HG03378 (cell line): ENCODE measurements at regions not wholly inside any gene's neighbourhood (a gene's known extent, or its start where the extent isn't known, plus 50 kb on each side); places are given as distances from the start of the nearest gene placed in this dataset.

ENCODE experiments used
- ATAC-seq: cut with Tn5 transposase; IDR thresholded peaks from one replicate; pipeline ENCODE4 v1.9.1; 2021; ENCODE audit warnings: mild to moderate bottlenecking, moderate library complexity; ENCODE audit not compliant: unreplicated experiment

DNA sequence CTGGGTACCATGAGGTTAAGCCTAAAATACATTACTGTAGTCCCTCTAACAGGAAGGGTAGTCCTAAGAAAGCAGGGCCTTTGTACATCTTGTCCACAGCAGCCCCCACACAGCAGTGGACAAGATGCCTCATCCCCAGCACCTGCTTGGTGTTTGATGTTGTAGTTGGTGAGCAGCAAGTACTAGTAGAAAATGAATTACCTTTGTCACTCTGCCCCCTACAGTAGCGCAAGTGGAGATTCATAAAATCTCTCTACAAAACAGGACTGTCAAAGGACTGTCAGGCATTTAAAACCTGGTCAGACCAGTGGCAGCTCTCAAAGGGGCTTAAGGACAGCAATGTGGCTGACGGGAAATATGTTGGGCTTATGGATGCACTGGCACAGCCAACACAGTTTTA is 122.5 kb downstream of the TMEM174 start:
- ATAC-seq, result no peak

GRCh38 chr5:73292816-73293459 is 119.9 kb downstream of the TMEM174 start:
- ATAC-seq, result no peak

DNA sequence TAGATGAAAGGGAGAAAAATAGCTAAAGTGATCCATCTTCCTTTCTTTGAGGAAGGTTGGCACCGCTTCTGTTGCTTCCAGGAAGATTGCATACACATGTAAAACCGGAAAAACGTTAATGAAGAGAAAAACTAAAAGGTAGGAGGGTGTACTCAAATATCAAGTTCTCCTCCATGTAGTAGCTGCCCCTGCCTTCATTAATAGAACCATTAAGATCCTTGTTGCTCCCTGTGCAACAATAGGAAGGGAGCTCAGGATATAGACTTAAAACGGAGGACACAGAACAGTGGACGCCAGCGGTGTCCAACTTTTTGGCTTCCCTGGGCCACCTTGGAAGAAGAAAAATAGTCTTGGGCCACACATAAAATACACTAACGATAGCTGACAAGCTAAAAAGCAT is 118.9 kb downstream of the TMEM174 start:
- no peak for ATAC-seq

GRCh38 chr5:73290242-73290641 is 117.2 kb downstream of the TMEM174 start:
- no peak for ATAC-seq

- ATAC-seq, result no peak
Measured at GRCh38 chr5:73288803-73289720, 116.1 kb downstream of the TMEM174 start.

- ATAC-seq, result no peak
Measured at GRCh38 chr5:73286896-73287295, 113.9 kb downstream of the TMEM174 start.

- no peak for ATAC-seq
Measured at GRCh38 chr5:73284985-73285384, 112.0 kb downstream of the TMEM174 start.

- no peak for ATAC-seq
Measured at GRCh38 chr5:73284220-73284795, 111.3 kb downstream of the TMEM174 start.

GRCh38 chr5:73282923-73283322 is 109.9 kb downstream of the TMEM174 start:
- no peak for ATAC-seq

GRCh38 chr5:73282383-73282782 is 109.4 kb downstream of the TMEM174 start:
- no peak for ATAC-seq

DNA sequence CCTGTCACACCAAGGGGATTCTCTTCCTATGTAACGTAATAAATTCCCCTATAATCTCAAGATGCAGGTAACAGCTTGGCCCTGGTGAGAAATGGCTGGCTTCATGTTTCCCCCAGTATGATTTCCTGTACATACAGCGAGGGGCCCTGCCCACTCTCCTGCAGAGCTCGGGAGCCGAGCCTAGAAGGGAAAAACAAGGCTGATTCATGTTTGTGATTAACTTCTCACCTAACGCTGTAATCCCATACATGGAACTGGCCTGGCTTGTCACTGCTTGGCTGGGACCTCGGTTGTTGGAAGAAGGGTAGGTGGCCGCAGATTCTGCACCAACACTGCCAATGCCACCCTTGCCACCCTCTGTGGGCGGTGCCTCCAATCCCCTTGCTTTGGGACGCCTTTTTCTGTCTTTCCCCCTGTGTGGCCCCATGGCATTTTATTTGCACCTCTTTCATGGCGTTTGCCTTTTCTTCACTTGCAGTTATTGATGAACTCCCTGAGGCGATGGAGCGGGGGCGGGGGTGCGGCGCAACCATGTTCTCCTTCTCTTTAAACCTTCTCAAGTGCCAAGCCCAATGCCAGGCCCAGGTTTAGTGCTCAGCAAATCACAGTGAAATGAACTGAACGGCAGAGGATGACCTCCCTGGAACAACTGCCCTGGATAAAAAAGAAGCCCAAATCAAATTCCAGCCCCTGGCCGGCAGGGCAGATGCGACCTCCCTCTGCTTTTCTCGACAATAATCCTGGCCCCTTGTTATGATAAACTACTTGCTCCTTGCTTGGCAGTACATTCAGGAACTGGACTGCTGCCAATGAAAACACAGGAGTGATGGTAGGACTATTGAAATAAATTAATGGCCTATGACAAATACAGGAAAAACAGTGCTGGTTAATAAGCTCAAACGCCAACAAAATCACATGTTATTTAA is 108.1 kb downstream of the TMEM174 start:
- no peak for ATAC-seq

DNA sequence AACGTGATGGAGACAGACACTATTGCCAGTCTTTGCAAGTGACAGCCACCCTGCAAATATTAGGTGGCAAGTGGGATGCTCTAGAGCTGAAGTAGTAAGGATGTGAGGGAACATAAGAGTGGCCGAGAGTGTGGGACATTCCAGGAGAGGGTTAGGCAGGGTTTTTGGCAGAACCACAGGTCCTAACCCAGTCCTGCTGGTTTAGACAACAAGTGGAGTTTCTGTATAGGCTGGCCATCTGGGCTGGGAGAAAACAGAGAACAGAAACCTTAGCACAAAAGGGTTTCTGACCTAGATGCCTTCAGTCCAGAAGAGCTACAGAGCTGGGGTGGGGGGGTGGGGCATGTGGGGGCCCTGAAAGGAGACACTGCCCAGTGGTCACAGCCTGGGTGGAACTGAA is 107.4 kb downstream of the TMEM174 start:
- no peak for ATAC-seq

GRCh38 chr5:73279805-73280204 is 106.8 kb downstream of the TMEM174 start:
- ATAC-seq, result no peak

GRCh38 chr5:73278693-73279092 is 105.7 kb downstream of the TMEM174 start:
- ATAC-seq, result no peak

DNA sequence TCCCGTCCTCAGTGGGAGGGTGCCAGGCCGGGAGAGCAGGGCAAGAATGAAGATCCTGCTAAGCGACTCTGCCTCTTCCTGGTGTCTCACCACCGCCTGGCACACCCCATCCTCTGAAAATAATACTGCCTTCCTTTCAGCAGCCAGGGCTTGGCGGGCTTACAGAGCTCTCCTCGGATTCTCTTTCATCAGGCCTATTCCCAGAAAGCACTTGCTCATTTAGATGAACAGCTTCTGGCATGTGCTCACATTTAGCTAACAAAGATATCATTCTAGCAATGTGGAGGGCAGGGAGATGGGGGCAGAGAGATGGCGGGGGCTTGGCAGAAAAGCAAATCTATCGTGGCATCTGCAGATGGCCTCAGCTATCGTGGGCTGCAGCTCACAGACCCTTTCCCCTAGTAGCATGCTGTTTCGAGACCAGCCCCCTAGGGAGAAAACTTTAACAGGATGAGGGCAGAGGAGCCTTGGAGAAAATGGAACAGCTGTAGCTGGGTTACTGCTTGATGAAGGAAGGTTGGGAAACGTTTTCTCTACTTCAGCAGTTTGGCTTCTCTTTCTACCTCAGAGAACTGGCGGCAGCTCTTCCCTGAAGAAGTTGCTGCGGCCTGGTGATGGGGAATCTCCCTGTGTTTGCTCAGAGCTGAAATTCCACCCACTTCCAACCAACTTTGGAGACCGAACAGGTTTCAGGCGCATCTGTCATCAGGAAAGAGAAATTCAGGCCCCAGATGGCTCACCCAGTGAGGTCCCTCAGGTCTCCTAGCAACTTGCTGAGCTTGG is 102.1 kb downstream of the TMEM174 start:
- no peak for ATAC-seq

GRCh38 chr5:73274121-73274520 is 101.1 kb downstream of the TMEM174 start:
- no peak for ATAC-seq

DNA sequence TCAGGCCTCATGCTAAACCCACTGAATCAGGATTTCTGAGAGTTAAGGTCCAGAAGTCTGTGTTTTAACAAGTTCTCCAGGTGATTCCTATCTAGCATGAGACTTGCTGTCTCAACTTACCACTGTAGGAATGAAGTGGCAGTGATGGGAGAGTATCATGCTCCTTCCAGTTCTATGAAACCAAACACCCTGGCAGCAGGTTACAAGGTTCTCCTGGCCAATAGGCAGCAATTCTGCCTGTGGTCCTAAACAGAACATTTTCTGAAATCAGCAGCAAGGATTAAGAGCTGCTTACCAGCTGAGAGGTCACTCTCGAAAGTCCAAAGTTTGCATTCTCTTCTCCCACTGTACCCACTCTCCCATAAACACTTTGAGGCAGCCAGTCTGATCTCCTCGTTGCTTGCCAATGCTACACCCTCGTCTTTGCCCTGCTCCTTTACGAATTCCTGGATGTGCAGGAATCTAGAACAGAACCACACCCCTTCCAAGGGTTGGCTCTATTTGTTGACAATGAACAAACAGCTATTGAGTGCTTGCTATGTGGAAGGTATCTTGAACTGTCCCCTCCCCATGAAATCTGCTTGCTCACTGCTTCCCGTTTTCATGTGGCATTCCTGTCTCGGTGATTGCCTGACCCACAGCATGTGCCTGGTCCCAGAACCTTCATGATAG is 100.5 kb downstream of the TMEM174 start:
- ATAC-seq, result no peak

GRCh38 chr5:73272351-73272750 is 99.4 kb downstream of the TMEM174 start:
- ATAC-seq, result no peak

DNA sequence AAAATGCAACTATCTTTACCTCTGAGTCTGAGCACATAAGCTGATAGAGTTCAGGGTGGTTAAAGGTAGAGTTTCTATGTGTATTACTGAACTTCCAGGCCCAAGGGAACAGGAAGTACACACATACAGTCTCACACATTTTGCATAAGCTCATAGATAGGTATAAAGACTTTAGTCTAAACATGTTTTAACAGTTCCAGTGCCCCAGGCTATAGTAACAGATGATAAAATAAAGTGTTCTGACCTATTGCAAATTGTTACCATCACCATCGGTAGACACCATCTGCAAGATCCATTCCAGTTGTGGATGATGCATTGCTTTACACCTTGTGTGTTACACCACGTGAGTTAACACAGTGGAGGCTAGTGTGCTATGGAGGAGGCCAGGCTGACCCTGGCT is 95.8 kb downstream of the TMEM174 start:
- no peak for ATAC-seq
